ENCODE measurements at regions not wholly inside any gene's neighbourhood (a gene's known extent, or its start where the extent isn't known, plus 50 kb on each side); places are given as distances from the start of the nearest gene placed in this dataset.

- H3K27ac ChIP-seq (ENCODE audit: low read depth, low read length) = no peak overlapping the region
- H3K27me3 ChIP-seq (replicated peaks in 1 of 4; ENCODE audit: control insufficient read depth in 3 of 4, extremely low read depth in 1 of 4, insufficient read depth in 3 of 4, low read length in 3 of 4) = no peaks in the 10 kb centered on the region
- H3K4me3 ChIP-seq (ENCODE audit: extremely low read depth in 1 of 4, insufficient read depth in 2 of 4, low read depth in 3 of 4, low read length in 4 of 4) = no peak overlapping the region
- no peaks in the 10 kb centered on the region for H3K79me1 ChIP-seq (ENCODE audit: low read depth, low read length)
- no peak overlapping the region for H3K4me2 ChIP-seq (ENCODE audit: insufficient read depth in 1 of 2, low read depth in 2 of 2, low read length in 2 of 2)
- peaks cover 0 to 5% of the 10 kb centered on the region in 2 experiments; a peak in 1 of 4 replicates for H3K9me3 ChIP-seq (ENCODE audit: insufficient read depth in 2 of 2, low read depth in 1 of 2, low read length in 1 of 2)
- H4K5ac ChIP-seq (ENCODE audit: insufficient read length, low read depth, low read length) = no peak overlapping the region
- no peak overlapping the region for H2BK12ac ChIP-seq (ENCODE audit: low read depth, low read length)
- no peaks in the 10 kb centered on the region for H3K4me1 ChIP-seq (replicated peaks in 1 of 4; ENCODE audit: control insufficient read depth in 3 of 4, insufficient read depth in 4 of 4, low read length in 3 of 4)
- H2BK5ac ChIP-seq (ENCODE audit: low read depth, low read length) = no peak overlapping the region
- no peak overlapping the region for H3K18ac ChIP-seq (ENCODE audit: extremely low read depth, low read length)
- no peak overlapping the region for H4K8ac ChIP-seq (ENCODE audit: extremely low read depth, insufficient read depth, low read length)
- H3K14ac ChIP-seq (ENCODE audit: insufficient read length) = no peak overlapping the region
- H3K79me2 ChIP-seq (ENCODE audit: control insufficient read depth in 1 of 2, insufficient read depth in 2 of 2, low read length in 2 of 2) = no peaks in the 10 kb centered on the region
- H3K23ac ChIP-seq (ENCODE audit: insufficient read length) = no peak overlapping the region
- H2AK5ac ChIP-seq (ENCODE audit: low read depth, low read length) = no peak overlapping the region
- DNase-seq (ENCODE audit: low read depth in 1 of 2, low spot score in 2 of 2) (no peak), FAIRE-seq (no peak)
- no peaks in the 10 kb centered on the region for H4K20me1 ChIP-seq (replicated peaks in 1 of 2; ENCODE audit: control insufficient read depth in 1 of 2, insufficient read depth in 2 of 2, low read length in 2 of 2)
- H2BK120ac ChIP-seq (replicated peaks; ENCODE audit: low read depth, low read length) = no peak overlapping the region
- no peaks in the 10 kb centered on the region for H3K36me3 ChIP-seq (ENCODE audit: control insufficient read depth in 2 of 4, insufficient read depth in 4 of 4, low read length in 3 of 4)
- no peak overlapping the region for H2AFZ ChIP-seq (ENCODE audit: low read length)
- ChIA-PET POLR2A (ENCODE audit: partially characterized antibody) (no interaction called here), CTCF (ENCODE audit: partially characterized antibody) (interaction anchor here (0.6 kb wide), 1 partner anchor 616 kb away, joined by 3 read pairs; no protein-coding TSS in a partner anchor)
- no peaks in the 10 kb centered on the region for H3K23me2 ChIP-seq (ENCODE audit: low read depth, low read length)
- H2BK15ac ChIP-seq (ENCODE audit: low read length) = no peak overlapping the region
- H2BK20ac ChIP-seq (ENCODE audit: low read length) = no peak overlapping the region
- no peak overlapping the region for H3K9ac ChIP-seq (replicated peaks in 1 of 4; ENCODE audit: extremely low read depth in 1 of 4, low read depth in 3 of 4, low read length in 3 of 4)
- WGBS, 2 experiments (ENCODE audit: extremely low coverage in 1 of 2, insufficient coverage in 1 of 2, insufficient read length in 1 of 2, insufficient replicate concordance in 2 of 2, low coverage in 1 of 2, low lambda C conversion rate in 2 of 2, missing lambda C conversion rate in 1 of 2) = 88% methylated on average over 3 of the region's 3 CpGs; no CpG with 5 or more reads in 1 of the 2 experiments
- H3K56ac ChIP-seq (replicated peaks; ENCODE audit: insufficient read length, low read depth, low read length) = no peak overlapping the region
- no peak overlapping the region for H3K4ac ChIP-seq (replicated peaks; ENCODE audit: insufficient read length, low read depth, low read length)
- no peak overlapping the region for H4K91ac ChIP-seq (replicated peaks; ENCODE audit: insufficient read length, low read length)
- no peak for TF ChIP-seq SUZ12 (IDR thresholded peaks at IDR 0.05; ENCODE audit: low read length)
These were observed 55.2 kb upstream of the RBM24 start for GRCh38 chr6:17225767-17226630.
